Fibroblast of lung (primary cell): ENCODE measurements at regions not wholly inside any gene's neighbourhood (a gene's known extent, or its start where the extent isn't known, plus 50 kb on each side); places are given as distances from the start of the nearest gene placed in this dataset.

ENCODE experiments used
- DNase-seq, 2 donors: peaks; one replicate each; pipeline versions ENCODE4 v3.0.0 to v3.0.0-alpha.2; 2010; ENCODE audit warnings: low read depth in 2 of 2
- H2AFZ ChIP-seq: 2 replicates; pipeline ENCODE4 v1.5.1; 2012; ENCODE audit warnings: low read length, control low read depth, inconsistent platforms
- H3K27ac ChIP-seq: 2 replicates; pipeline ENCODE4 v1.5.1; 2011; ENCODE audit warnings: low read length, control low read depth; ENCODE audit not compliant: insufficient read depth
- H3K27me3 ChIP-seq: 2 replicates; pipeline ENCODE4 v1.5.1; 2011; ENCODE audit warnings: mild to moderate bottlenecking, low read length; ENCODE audit not compliant: control insufficient read depth, insufficient read depth
- H3K36me3 ChIP-seq: 2 replicates; pipeline ENCODE4 v1.5.1; 2011; ENCODE audit warnings: low read length; ENCODE audit not compliant: control insufficient read depth, insufficient read depth
- H3K4me1 ChIP-seq: 2 replicates; pipeline ENCODE4 v1.5.1; 2011; ENCODE audit warnings: low read length; ENCODE audit not compliant: control insufficient read depth, insufficient read depth; ENCODE audit errors: extremely low read depth
- H3K4me2 ChIP-seq: 2 replicates; pipeline ENCODE4 v1.5.1; 2011; ENCODE audit warnings: low read length, control low read depth; ENCODE audit not compliant: insufficient read depth; ENCODE audit errors: extremely low read depth
- H3K4me3 ChIP-seq, 4 experiments: fragments of 200-600 bp in 1 of 4; sonication (generic) in 1 of 4; replicated peaks in 1 of 4; 2 replicates each; pipeline ENCODE4 v1.5.1; 2011 to 2016; ENCODE audit warnings: low read length in 4 of 4, low read depth in 3 of 4, mild to moderate bottlenecking in 3 of 4, control low read depth in 2 of 4, inconsistent platforms in 1 of 4, mixed read lengths in 1 of 4; ENCODE audit not compliant: insufficient read depth in 1 of 4; ENCODE audit errors: control extremely low read depth in 1 of 4
- H3K79me2 ChIP-seq: 2 replicates; pipeline ENCODE4 v1.5.1; 2012; ENCODE audit warnings: mild to moderate bottlenecking, low read length, inconsistent platforms; ENCODE audit not compliant: control insufficient read depth, insufficient read depth
- H3K9ac ChIP-seq: 2 replicates; pipeline ENCODE4 v1.5.1; 2011; ENCODE audit warnings: mild to moderate bottlenecking, low read length, control low read depth; ENCODE audit not compliant: insufficient read depth
- H3K9me3 ChIP-seq: 2 replicates; pipeline ENCODE4 v1.5.1; 2012; ENCODE audit warnings: low read depth, low read length; ENCODE audit not compliant: control insufficient read depth, insufficient read depth
- H4K20me1 ChIP-seq: 2 replicates; pipeline ENCODE4 v1.5.1; 2011; ENCODE audit warnings: low read length; ENCODE audit not compliant: control insufficient read depth, insufficient read depth; ENCODE audit errors: extremely low read depth
- EZH2 ChIP-seq: IDR thresholded peaks from 2 replicates; pipeline ENCODE4 v1.5.1; 2012; ENCODE audit warnings: low read length, control low read depth, mild to moderate bottlenecking; ENCODE audit errors: missing control alignments
- TF ChIP-seq, protein P1 (sequence below), 2 donors: IDR thresholded peaks in 1 of 2; conservative IDR thresholded peaks in 1 of 2; 1 replicate in 1 of 2; 2 replicates in 1 of 2; pipeline ENCODE4 v1.5.1; 2011 to 2012; ENCODE audit warnings: low read length in 2 of 2, control low read depth in 1 of 2, inconsistent platforms in 1 of 2, low read depth in 1 of 2, mild to moderate bottlenecking in 1 of 2

DNA sequence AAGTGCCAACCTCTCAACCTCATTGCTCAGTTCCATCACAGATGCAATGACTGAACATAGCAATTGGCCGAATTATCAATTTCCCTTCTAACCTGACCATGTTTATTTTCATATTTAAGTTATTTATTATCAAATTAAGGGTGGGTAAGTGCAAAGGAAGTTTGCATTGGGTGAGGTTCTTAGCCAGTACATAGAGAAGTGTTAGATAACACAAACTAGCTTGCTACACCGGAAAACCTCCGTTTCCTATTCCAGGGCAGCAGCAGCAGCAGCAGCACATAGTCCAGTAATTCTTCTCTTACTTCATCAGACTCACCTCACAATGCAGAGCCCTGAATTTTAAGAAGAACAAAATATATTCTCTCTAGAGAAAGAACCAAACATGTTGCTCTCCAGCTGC, 200.5 kb upstream of the OR4E1 start:
- Histone ChIP-seq H3K27ac (no peak overlapping the region), H3K36me3 (no peaks in the 10 kb centered on the region), H3K4me2 (no peak overlapping the region), H3K9me3 (no peaks in the 10 kb centered on the region), H3K9ac (no peak overlapping the region), H2AFZ (no peak overlapping the region), H3K79me2 (no peaks in the 10 kb centered on the region), H3K4me3 (no peak overlapping the region), H3K4me1 (no peaks in the 10 kb centered on the region), H4K20me1 (no peaks in the 10 kb centered on the region), H3K27me3 (no peaks in the 10 kb centered on the region)
- TF ChIP-seq, protein P1, sequence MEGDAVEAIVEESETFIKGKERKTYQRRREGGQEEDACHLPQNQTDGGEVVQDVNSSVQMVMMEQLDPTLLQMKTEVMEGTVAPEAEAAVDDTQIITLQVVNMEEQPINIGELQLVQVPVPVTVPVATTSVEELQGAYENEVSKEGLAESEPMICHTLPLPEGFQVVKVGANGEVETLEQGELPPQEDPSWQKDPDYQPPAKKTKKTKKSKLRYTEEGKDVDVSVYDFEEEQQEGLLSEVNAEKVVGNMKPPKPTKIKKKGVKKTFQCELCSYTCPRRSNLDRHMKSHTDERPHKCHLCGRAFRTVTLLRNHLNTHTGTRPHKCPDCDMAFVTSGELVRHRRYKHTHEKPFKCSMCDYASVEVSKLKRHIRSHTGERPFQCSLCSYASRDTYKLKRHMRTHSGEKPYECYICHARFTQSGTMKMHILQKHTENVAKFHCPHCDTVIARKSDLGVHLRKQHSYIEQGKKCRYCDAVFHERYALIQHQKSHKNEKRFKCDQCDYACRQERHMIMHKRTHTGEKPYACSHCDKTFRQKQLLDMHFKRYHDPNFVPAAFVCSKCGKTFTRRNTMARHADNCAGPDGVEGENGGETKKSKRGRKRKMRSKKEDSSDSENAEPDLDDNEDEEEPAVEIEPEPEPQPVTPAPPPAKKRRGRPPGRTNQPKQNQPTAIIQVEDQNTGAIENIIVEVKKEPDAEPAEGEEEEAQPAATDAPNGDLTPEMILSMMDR (conservative IDR thresholded peaks at IDR 0.05 in 1 of 2, IDR thresholded peaks at IDR 0.05 in 1 of 2; ENCODE audit: low read depth in 1 of 2, low read length in 2 of 2): no peak
- TF ChIP-seq EZH2: no peak
- DNase-seq: no peak

DNA sequence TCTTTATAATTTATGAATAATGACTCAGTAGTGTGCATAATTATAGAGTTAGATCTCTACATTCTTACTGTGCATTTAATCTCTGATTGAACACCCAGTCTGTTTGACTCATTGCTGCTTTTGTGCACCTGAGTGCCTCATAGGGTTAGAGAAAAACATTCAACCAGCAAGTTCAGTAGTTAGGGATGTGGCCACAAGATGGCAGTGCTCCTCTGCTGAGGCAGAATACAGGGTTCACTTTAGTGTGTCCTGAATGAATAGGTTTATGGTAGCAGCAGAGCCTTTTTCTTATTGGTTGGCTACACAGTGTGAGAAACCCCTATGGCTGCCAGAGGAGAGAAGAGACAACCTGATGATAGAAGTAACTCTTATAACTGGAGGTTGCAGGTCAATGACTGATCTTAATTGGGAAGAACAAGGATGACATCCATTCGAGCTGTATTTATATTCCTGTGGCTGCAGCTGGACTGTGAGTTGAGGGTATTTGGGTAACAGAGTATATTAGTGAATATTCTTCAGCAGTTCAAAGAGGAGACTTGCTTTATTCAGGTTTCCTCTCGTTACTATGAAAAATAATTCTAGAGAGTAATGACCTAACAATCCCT, 194.9 kb upstream of the OR4E1 start:
- Histone ChIP-seq H3K4me3 (no peak overlapping the region), H3K9ac (no peak overlapping the region), H3K4me1 (no peaks in the 10 kb centered on the region), H3K36me3 (no peaks in the 10 kb centered on the region), H3K9me3 (no peaks in the 10 kb centered on the region), H2AFZ (no peak overlapping the region), H4K20me1 (no peaks in the 10 kb centered on the region), H3K79me2 (no peaks in the 10 kb centered on the region), H3K4me2 (no peak overlapping the region), H3K27me3 (no peaks in the 10 kb centered on the region), H3K27ac (no peak overlapping the region)
- DNase-seq: peak in 1 of 2 donors; percentile 31
- TF ChIP-seq EZH2: no peak
- TF ChIP-seq, protein P1 (conservative IDR thresholded peaks at IDR 0.05 in 1 of 2, IDR thresholded peaks at IDR 0.05 in 1 of 2; ENCODE audit: low read depth in 1 of 2, low read length in 2 of 2): peak; percentile 72 to 74

DNA sequence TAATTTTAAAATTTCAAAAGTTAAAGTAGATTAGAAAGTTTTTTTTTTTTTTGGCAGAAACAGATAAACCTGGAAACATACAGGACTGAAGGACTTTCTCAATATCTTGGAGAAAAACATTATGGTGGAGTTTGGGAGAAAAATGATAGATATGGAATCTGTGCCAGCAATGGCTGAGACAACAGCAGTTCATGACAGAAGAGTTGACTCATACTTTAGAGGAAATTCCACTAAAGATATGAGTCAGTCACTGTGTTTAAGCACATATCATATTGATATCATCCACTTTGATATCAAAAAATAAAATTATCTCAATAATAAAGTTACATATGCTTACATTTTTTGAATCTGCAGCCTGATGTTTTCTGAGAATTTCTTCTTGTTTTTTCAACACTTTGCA, 193.9 kb upstream of the OR4E1 start:
- no peak overlapping the region for H3K4me3 ChIP-seq
- no peaks in the 10 kb centered on the region for H3K9me3 ChIP-seq
- no peaks in the 10 kb centered on the region for H3K36me3 ChIP-seq
- H2AFZ ChIP-seq: no peak overlapping the region
- H3K9ac ChIP-seq: no peak overlapping the region
- peak in 1 of 2 donors; percentile 34 for DNase-seq
- H3K27ac ChIP-seq: no peak overlapping the region
- H3K79me2 ChIP-seq: no peaks in the 10 kb centered on the region
- H4K20me1 ChIP-seq: no peaks in the 10 kb centered on the region
- TF ChIP-seq, protein P1 (conservative IDR thresholded peaks at IDR 0.05 in 1 of 2, IDR thresholded peaks at IDR 0.05 in 1 of 2; ENCODE audit: low read depth in 1 of 2, low read length in 2 of 2): no peak
- TF ChIP-seq EZH2: no peak
- H3K4me1 ChIP-seq: no peaks in the 10 kb centered on the region
- no peak overlapping the region for H3K4me2 ChIP-seq
- H3K27me3 ChIP-seq: no peaks in the 10 kb centered on the region
